Endothelial cell of umbilical vein (primary cell): ENCODE measurements at regions not wholly inside any gene's neighbourhood (a gene's known extent, or its start where the extent isn't known, plus 50 kb on each side); places are given as distances from the start of the nearest gene placed in this dataset.

Source experiments
- BruUV-seq: library from RNA; stranded (reverse); fragments of 400-500 nt; replicated peaks from 2 replicates; lab custom pipeline; 2021; lab: Mats Ljungman, UMichigan
- CTCF ChIA-PET: fragments of 300-600, 350-600 bp; sonication (Branson Sonifier 250); formaldehyde crosslinking; loops from one replicate; lab custom pipeline; 2021; ENCODE audit warnings: antibody characterized with exemption, inconsistent platforms; lab: Charles Lee
- POLR2A ChIA-PET: fragments of 300-600, 350-600 bp; sonication (Branson Sonifier 250); formaldehyde crosslinking; loops from one replicate; lab custom pipeline; 2021; ENCODE audit warnings: antibody characterized with exemption, inconsistent platforms; lab: Charles Lee
- DNase-seq: peaks from one replicate; pipeline ENCODE4 v3.0.0-alpha.2; 2011; ENCODE audit warnings: low read depth, low spot score
- FAIRE-seq: peaks from 2 replicates; lab custom pipeline; 2011; peaks lifted over from hg19 to GRCh38; lab: Jason Lieb, UNC
- H2AFZ ChIP-seq: 2 replicates; pipeline ENCODE4 v1.6.0; 2012; ENCODE audit warnings: low read depth, low read length, control low read depth, inconsistent platforms
- H3K27ac ChIP-seq: 2 replicates; pipeline ENCODE4 v1.5.1; 2011; ENCODE audit warnings: low read depth, mild to moderate bottlenecking, control low read depth, low read length, moderate library complexity; ENCODE audit not compliant: insufficient read depth
- H3K27me3 ChIP-seq, 2 experiments: 2 replicates each; pipeline versions ENCODE4 v1.6.0 to v1.6.1; 2011; ENCODE audit warnings: low read length in 2 of 2, mixed read lengths in 1 of 2; ENCODE audit not compliant: control insufficient read depth in 2 of 2, insufficient read depth in 2 of 2
- H3K36me3 ChIP-seq, 2 experiments: 2 replicates in 1 of 2; 3 replicates in 1 of 2; pipeline ENCODE4 v1.5.1; 2011; ENCODE audit warnings: low read length in 2 of 2, mild to moderate bottlenecking in 1 of 2, moderate library complexity in 1 of 2; ENCODE audit not compliant: control insufficient read depth in 2 of 2, insufficient read depth in 2 of 2; ENCODE audit errors: extremely low read depth in 1 of 2
- H3K4me1 ChIP-seq: 3 replicates; pipeline ENCODE4 v1.5.1; 2011; ENCODE audit warnings: mild to moderate bottlenecking, low read length; ENCODE audit not compliant: control insufficient read depth, insufficient read depth; ENCODE audit errors: extremely low read depth
- H3K4me2 ChIP-seq: 2 replicates; pipeline ENCODE4 v1.6.1; 2011; ENCODE audit warnings: low read length, control low read depth, mixed read lengths; ENCODE audit not compliant: insufficient read depth
- H3K4me3 ChIP-seq, 3 experiments: fragments of 200-600 bp in 1 of 3; sonication (generic), shearing (Covaris generic) in 1 of 3; replicated peaks in 1 of 3; 2 replicates each; pipeline ENCODE4 v1.5.1; 2011 to 2016; ENCODE audit warnings: control low read depth in 3 of 3, low read length in 3 of 3, mild to moderate bottlenecking in 2 of 3, inconsistent platforms in 1 of 3, low read depth in 1 of 3, moderate library complexity in 1 of 3; ENCODE audit not compliant: insufficient read depth in 1 of 3
- H3K79me2 ChIP-seq: 2 replicates; pipeline ENCODE4 v1.6.0; 2012; ENCODE audit warnings: low read length, inconsistent platforms; ENCODE audit not compliant: control insufficient read depth, insufficient read depth
- H3K9ac ChIP-seq: replicated peaks from 2 replicates; pipeline ENCODE3; 2011; ENCODE audit warnings: low read length, control low read depth; ENCODE audit not compliant: insufficient read depth; ENCODE audit errors: extremely low read depth
- H3K9me1 ChIP-seq: replicated peaks from 3 replicates; pipeline ENCODE4 v1.6.0; 2011; ENCODE audit warnings: mild to moderate bottlenecking, low read length; ENCODE audit not compliant: control insufficient read depth, insufficient read depth; ENCODE audit errors: extremely low read depth
- H3K9me3 ChIP-seq: replicated peaks from 2 replicates; pipeline ENCODE4 v1.5.1; 2012; ENCODE audit warnings: low read length, inconsistent platforms; ENCODE audit not compliant: control insufficient read depth, insufficient read depth
- H4K20me1 ChIP-seq: replicated peaks from 2 replicates; pipeline ENCODE3; 2011; ENCODE audit warnings: mild to moderate bottlenecking, low read length; ENCODE audit not compliant: control insufficient read depth, insufficient read depth; ENCODE audit errors: extremely low read depth
- CTCF ChIP-seq, 2 donors: IDR thresholded peaks; 1 replicate in 1 of 2; 2 replicates in 1 of 2; pipeline ENCODE4 v1.5.1; 2011; ENCODE audit warnings: low read length in 2 of 2, mild to moderate bottlenecking in 2 of 2, moderate library complexity in 2 of 2, control low read depth in 1 of 2, inconsistent platforms in 1 of 2, low read depth in 1 of 2; ENCODE audit not compliant: insufficient read depth in 1 of 2; ENCODE audit errors: extremely low read depth in 1 of 2
- EZH2 ChIP-seq: IDR thresholded peaks from 2 replicates; pipeline ENCODE4 v1.6.1; 2012; ENCODE audit warnings: borderline replicate concordance, low read depth, mild to moderate bottlenecking, moderate library complexity, low read length, inconsistent platforms; ENCODE audit not compliant: severe bottlenecking
- FOS ChIP-seq: IDR thresholded peaks from 2 replicates; pipeline ENCODE4 v1.6.1; 2011; ENCODE audit warnings: mild to moderate bottlenecking, low read length, moderate library complexity, borderline replicate concordance; ENCODE audit not compliant: insufficient read depth
- GATA2 ChIP-seq: IDR thresholded peaks from 2 replicates; pipeline ENCODE4 v1.7.0; 2011; ENCODE audit warnings: low read depth, mild to moderate bottlenecking, moderate library complexity, mixed read lengths, low read length; ENCODE audit not compliant: insufficient read length, insufficient read depth
- JUN ChIP-seq: IDR thresholded peaks from 2 replicates; pipeline ENCODE4 v1.6.1; 2011; ENCODE audit warnings: borderline replicate concordance, low read depth; ENCODE audit not compliant: insufficient read length, insufficient read depth
- MAX ChIP-seq: IDR thresholded peaks from 2 replicates; pipeline ENCODE4 v1.6.1; 2011; ENCODE audit not compliant: insufficient read depth, insufficient read length
- MYC ChIP-seq: IDR thresholded peaks from one replicate; pipeline ENCODE4 v1.6.1; 2011; ENCODE audit warnings: mild to moderate bottlenecking, low read depth, low read length
- POLR2A ChIP-seq: IDR thresholded peaks from 2 replicates; pipeline ENCODE4 v1.6.1; 2012; ENCODE audit warnings: low read depth, mild to moderate bottlenecking, control low read depth, low read length
- POLR2AphosphoS5 ChIP-seq: IDR thresholded peaks from 2 replicates; pipeline ENCODE4 v1.6.1; 2012; ENCODE audit warnings: low read depth, mild to moderate bottlenecking, control low read depth, low read length, moderate library complexity; ENCODE audit not compliant: insufficient read depth
- dilution Hi-C: fragments of 300-500 bp; cut with MboI; formaldehyde crosslinking; loops from one replicate; pipeline ENCODE4 v1.15.0; 2019; ENCODE audit warnings: low sequenced_read_pairs; ENCODE audit not compliant: extremely low pct_ligation_motif_present
- intact Hi-C: fragments of 100-400 bp; cut with micrococcal nuclease; formaldehyde crosslinking; loops from one replicate; pipeline ENCODE4 v1.10.0; 2022

GRCh38 chr3:104269771-104270170 is 1096.9 kb upstream of the ALCAM start:
- intact Hi-C loops, result no loop called here

More at GRCh38 chr3:104269771-104270170, 1096.9 kb upstream of the ALCAM start:
- no peaks in the 10 kb centered on the region for H3K36me3 ChIP-seq
- H3K27ac ChIP-seq, result no peak overlapping the region
- no peaks in the 10 kb centered on the region for H3K9me1 ChIP-seq
- dilution Hi-C loops, result no loop called here
- peaks cover 0 to 2% of the 10 kb centered on the region in 2 experiments for H3K27me3 ChIP-seq
- ChIA-PET CTCF (interaction anchor here (1.5 kb wide), 1 partner anchor 12 kb away, joined by 4 read pairs; no protein-coding TSS in a partner anchor), POLR2A (no interaction called here)
- no TSS peak for BruUV-seq
- no peak overlapping the region for H2AFZ ChIP-seq
- no peaks in the 10 kb centered on the region for H4K20me1 ChIP-seq
- H3K9me3 ChIP-seq, result no peaks in the 10 kb centered on the region
- no peak overlapping the region for H3K4me3 ChIP-seq
- TF ChIP-seq POLR2A (no peak), CTCF (IDR thresholded peaks at IDR 0.05; ENCODE audit: extremely low read depth in 1 of 2, insufficient read depth in 1 of 2, low read depth in 1 of 2, low read length in 2 of 2) (no peak), MYC (no peak), GATA2 (no peak), EZH2 (no peak), JUN (no peak), MAX (no peak), POLR2AphosphoS5 (no peak), FOS (no peak)
- DNase-seq (no peak), FAIRE-seq (no peak)
- H3K4me1 ChIP-seq, result no peaks in the 10 kb centered on the region
- H3K79me2 ChIP-seq, result no peaks in the 10 kb centered on the region
- H3K4me2 ChIP-seq, result no peak overlapping the region
- H3K9ac ChIP-seq, result no peak overlapping the region
